ENCODE measurements at regions not wholly inside any gene's neighbourhood (a gene's known extent, or its start where the extent isn't known, plus 50 kb on each side); places are given as distances from the start of the nearest gene placed in this dataset.

GRCh38 chr1:48164571-48164970 is 57.9 kb upstream of the SLC5A9 start:
- DNase-seq = no peak

GRCh38 chr1:48160486-48161132 is 61.9 kb upstream of the SLC5A9 start:
- no peak for DNase-seq

- DNase-seq = no peak
Observed at GRCh38 chr1:48139275-48139674, 83.2 kb upstream of the SLC5A9 start.

- DNase-seq = no peak
Observed at GRCh38 chr1:48127735-48128685, 94.5 kb upstream of the SLC5A9 start.

- DNase-seq = no peak
Observed at GRCh38 chr1:48123647-48124046, 98.9 kb upstream of the SLC5A9 start.

- no peak for DNase-seq
Observed at GRCh38 chr1:48121955-48122354, 100.6 kb upstream of the SLC5A9 start.

- no peak for DNase-seq
Observed at GRCh38 chr1:48120621-48121020, 101.9 kb upstream of the SLC5A9 start.

- no peak for DNase-seq
Observed at GRCh38 chr1:48115835-48116234, 106.7 kb upstream of the SLC5A9 start.

- no peak for DNase-seq
Observed at GRCh38 chr1:48114596-48115382, 107.7 kb upstream of the SLC5A9 start.

- peak; percentile 18 for DNase-seq
Observed at GRCh38 chr1:48109390-48110013, 112.3 kb upstream of the TRABD2B start.

GRCh38 chr1:48107516-48107915 is 110.3 kb upstream of the TRABD2B start:
- DNase-seq = no peak

- DNase-seq = no peak
Observed at GRCh38 chr1:48106049-48106448, 108.9 kb upstream of the TRABD2B start.

- DNase-seq = no peak
Observed at GRCh38 chr1:48105165-48105564, 108.0 kb upstream of the TRABD2B start.

- DNase-seq = no peak
Observed at GRCh38 chr1:48103495-48103894, 106.3 kb upstream of the TRABD2B start.

GRCh38 chr1:48102766-48103165 is 105.6 kb upstream of the TRABD2B start:
- DNase-seq = no peak

- no peak for DNase-seq
Observed at GRCh38 chr1:48099072-48099773, 102.0 kb upstream of the TRABD2B start.

GRCh38 chr1:48093696-48094528 is 96.7 kb upstream of the TRABD2B start:
- peak; percentile 8 for DNase-seq

GRCh38 chr1:48093147-48093546 is 96.0 kb upstream of the TRABD2B start:
- DNase-seq = no peak

GRCh38 chr1:48092401-48092800 is 95.2 kb upstream of the TRABD2B start:
- no peak for DNase-seq

- no peak for DNase-seq
Observed at GRCh38 chr1:48089356-48089891, 92.2 kb upstream of the TRABD2B start.

GRCh38 chr1:48084826-48085225 is 87.6 kb upstream of the TRABD2B start:
- DNase-seq = no peak
